ENCODE measurements at regions not wholly inside any gene's neighbourhood (a gene's known extent, or its start where the extent isn't known, plus 50 kb on each side); places are given as distances from the start of the nearest gene placed in this dataset.

GRCh38 chr4:19838858-19839257, 412.8 kb upstream of the SLIT2 start:
- Histone ChIP-seq H3K4me1 (no peaks in the 10 kb centered on the region), H3K36me3 (replicated peaks in 1 of 2; ENCODE audit: insufficient read depth in 1 of 2, low read depth in 2 of 2) (no peaks in the 10 kb centered on the region), H3K27ac (no peak overlapping the region), H3K4me3 (no peak overlapping the region), H3K9me3 (no peaks in the 10 kb centered on the region), H3K27me3 (no peaks in the 10 kb centered on the region)
- intact Hi-C loops (cut with DNase I): no loop called here
- DNase-seq (no peak), ATAC-seq (no peak)
- WGBS, 2 donors: 77 to 86% methylated on average over 1 of the region's 1 CpG
- TF ChIP-seq, protein P1, sequence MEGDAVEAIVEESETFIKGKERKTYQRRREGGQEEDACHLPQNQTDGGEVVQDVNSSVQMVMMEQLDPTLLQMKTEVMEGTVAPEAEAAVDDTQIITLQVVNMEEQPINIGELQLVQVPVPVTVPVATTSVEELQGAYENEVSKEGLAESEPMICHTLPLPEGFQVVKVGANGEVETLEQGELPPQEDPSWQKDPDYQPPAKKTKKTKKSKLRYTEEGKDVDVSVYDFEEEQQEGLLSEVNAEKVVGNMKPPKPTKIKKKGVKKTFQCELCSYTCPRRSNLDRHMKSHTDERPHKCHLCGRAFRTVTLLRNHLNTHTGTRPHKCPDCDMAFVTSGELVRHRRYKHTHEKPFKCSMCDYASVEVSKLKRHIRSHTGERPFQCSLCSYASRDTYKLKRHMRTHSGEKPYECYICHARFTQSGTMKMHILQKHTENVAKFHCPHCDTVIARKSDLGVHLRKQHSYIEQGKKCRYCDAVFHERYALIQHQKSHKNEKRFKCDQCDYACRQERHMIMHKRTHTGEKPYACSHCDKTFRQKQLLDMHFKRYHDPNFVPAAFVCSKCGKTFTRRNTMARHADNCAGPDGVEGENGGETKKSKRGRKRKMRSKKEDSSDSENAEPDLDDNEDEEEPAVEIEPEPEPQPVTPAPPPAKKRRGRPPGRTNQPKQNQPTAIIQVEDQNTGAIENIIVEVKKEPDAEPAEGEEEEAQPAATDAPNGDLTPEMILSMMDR (IDR thresholded peaks at IDR 0.05): no peak
- no peak for TF ChIP-seq POLR2A (IDR thresholded peaks at IDR 0.05)

GRCh38 chr4:19835429-19835828, 416.3 kb upstream of the SLIT2 start:
- TF ChIP-seq POLR2A (IDR thresholded peaks at IDR 0.05): no peak
- TF ChIP-seq, protein P1 (IDR thresholded peaks at IDR 0.05): no peak

DNA sequence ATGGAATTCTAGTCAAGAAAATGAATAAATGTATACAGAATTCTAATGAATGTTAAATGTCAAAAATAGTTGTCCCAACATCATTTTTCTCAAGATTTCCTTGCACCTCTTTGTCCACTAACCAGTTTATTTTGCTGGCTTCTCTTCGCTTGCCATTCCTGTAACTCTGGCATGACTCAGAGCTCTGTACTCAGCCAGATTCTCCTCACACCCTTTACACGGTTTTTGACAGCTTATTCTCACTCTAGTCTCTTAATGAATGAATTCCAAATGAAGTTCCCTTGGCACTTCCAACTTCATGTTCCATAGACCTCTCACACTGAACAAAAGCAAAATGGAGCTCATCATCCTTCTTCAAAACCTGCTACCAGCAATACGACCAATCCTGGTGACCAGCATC, 419.3 kb upstream of the SLIT2 start:
- H3K9me3 ChIP-seq: no peaks in the 10 kb centered on the region
- H3K4me3 ChIP-seq: no peak overlapping the region
- no peaks in the 10 kb centered on the region for H3K36me3 ChIP-seq (replicated peaks in 1 of 2; ENCODE audit: insufficient read depth in 1 of 2, low read depth in 2 of 2)
- intact Hi-C loops (cut with DNase I): no loop called here
- ATAC-seq (no peak), DNase-seq (no peak)
- WGBS, 2 donors: 45 to 58% methylated on average over 3 of the region's 3 CpGs
- TF ChIP-seq, protein P1 (IDR thresholded peaks at IDR 0.05): no peak
- TF ChIP-seq POLR2A (IDR thresholded peaks at IDR 0.05): no peak
- no peaks in the 10 kb centered on the region for H3K27me3 ChIP-seq
- H3K27ac ChIP-seq: no peak overlapping the region
- H3K4me1 ChIP-seq: no peaks in the 10 kb centered on the region

More at GRCh38 chr4:19835429-19835828, 416.3 kb upstream of the SLIT2 start:
- no peak for DNase-seq
- Histone ChIP-seq H3K4me1 (no peaks in the 10 kb centered on the region), H3K9me3 (no peaks in the 10 kb centered on the region), H3K27me3 (no peaks in the 10 kb centered on the region), H3K36me3 (replicated peaks in 1 of 2; ENCODE audit: insufficient read depth in 1 of 2, low read depth in 2 of 2) (no peaks in the 10 kb centered on the region), H3K27ac (no peak overlapping the region), H3K4me3 (no peak overlapping the region)
- ATAC-seq: no peak
- 59 to 77% methylated on average over 3 of the region's 3 CpGs for WGBS, 2 donors
- intact Hi-C loops (cut with DNase I): no loop called here

- 70 to 77% methylated on average over 4 of the region's 4 CpGs for WGBS, 2 donors
- Histone ChIP-seq H3K27ac (no peak overlapping the region), H3K4me1 (no peaks in the 10 kb centered on the region), H3K27me3 (no peaks in the 10 kb centered on the region), H3K9me3 (no peaks in the 10 kb centered on the region), H3K36me3 (replicated peaks in 1 of 2; ENCODE audit: insufficient read depth in 1 of 2, low read depth in 2 of 2) (no peaks in the 10 kb centered on the region), H3K4me3 (no peak overlapping the region)
- ATAC-seq (no peak), DNase-seq (no peak)
- TF ChIP-seq POLR2A (IDR thresholded peaks at IDR 0.05): no peak
- TF ChIP-seq, protein P1 (IDR thresholded peaks at IDR 0.05): no peak
- intact Hi-C loops (cut with DNase I): no loop called here
Observed at GRCh38 chr4:19831644-19832285, 419.9 kb upstream of the SLIT2 start.

GRCh38 chr4:19829101-19829500, 422.6 kb upstream of the SLIT2 start:
- no peak for TF ChIP-seq POLR2A (IDR thresholded peaks at IDR 0.05)
- TF ChIP-seq, protein P1 (IDR thresholded peaks at IDR 0.05): no peak
- no peaks in the 10 kb centered on the region for H3K27me3 ChIP-seq
- DNase-seq: no peak
- H3K27ac ChIP-seq: no peak overlapping the region
- H3K4me3 ChIP-seq: no peak overlapping the region
- intact Hi-C loops (cut with DNase I): no loop called here
- WGBS, 2 donors: 84 to 85% methylated on average over 4 of the region's 4 CpGs
- no peaks in the 10 kb centered on the region for H3K9me3 ChIP-seq
- ATAC-seq: no peak
- no peaks in the 10 kb centered on the region for H3K4me1 ChIP-seq
- no peaks in the 10 kb centered on the region for H3K36me3 ChIP-seq (replicated peaks in 1 of 2; ENCODE audit: insufficient read depth in 1 of 2, low read depth in 2 of 2)
